ENCODE measurements at regions not wholly inside any gene's neighbourhood (a gene's known extent, or its start where the extent isn't known, plus 50 kb on each side); places are given as distances from the start of the nearest gene placed in this dataset.
"Not testable (repeated sequence)": the region's sequence is repeated elsewhere in the genome, so short reads cannot be mapped to it uniquely, and the experiment has no call there.

DNA sequence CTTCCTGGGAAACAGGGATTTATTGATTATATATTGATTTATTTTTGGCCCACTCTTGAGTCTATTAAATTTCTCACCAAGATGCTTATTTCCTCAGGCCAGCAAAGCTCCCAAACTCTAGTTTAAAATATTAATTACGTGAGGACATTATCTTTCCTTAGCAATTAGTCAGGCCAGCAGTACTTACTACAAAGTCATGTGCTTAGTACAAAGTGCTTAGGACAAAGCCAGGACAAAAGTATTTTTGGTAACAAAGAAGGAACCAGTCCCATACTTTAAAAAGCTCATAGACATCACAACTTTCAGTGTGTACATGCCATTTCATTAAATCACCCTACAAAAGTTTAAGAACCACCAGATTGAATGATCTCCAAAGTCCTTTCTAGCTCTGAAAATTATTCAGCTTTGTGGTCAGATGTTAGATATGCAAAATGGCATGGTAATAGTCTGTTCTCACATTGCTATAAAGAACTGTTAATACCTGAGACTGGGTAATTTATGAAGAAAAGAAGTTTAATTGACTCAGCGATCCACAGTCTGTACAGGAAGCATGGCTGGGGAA lies 94.7 kb upstream of the PWP1 start:
- DNase-seq, result no peak

DNA sequence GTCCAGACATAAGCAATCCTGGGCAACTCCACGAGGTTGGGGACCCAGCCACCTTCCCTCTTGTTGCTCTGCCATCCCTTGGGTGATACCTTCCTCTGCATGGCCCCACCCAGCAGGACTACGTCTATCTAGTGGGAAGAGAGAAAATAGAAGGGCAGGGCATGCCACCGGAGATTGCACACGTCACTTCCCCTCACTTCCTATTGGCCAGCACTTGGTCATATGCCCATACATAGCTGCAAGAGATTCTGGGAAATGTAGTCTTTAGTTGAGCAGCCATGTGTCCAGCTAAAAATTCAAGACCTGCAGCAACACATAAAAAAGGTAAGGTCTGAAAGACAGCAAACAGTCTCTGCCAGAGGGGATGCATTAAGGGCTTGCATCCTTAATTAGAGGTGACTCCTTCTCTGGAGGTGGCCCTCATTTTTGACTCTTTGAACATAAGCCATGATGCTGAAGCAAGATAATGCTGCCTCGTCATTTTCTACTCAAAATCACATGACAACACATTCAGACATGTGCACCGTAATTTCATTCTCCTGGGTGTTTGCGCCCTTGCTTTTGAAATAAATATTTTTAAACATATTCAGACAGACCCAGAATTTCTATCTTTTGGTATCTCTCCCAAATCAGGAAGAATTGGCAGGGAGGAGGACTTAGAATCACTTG lies 91.8 kb upstream of the PWP1 start:
- DNase-seq, result no peak

DNA sequence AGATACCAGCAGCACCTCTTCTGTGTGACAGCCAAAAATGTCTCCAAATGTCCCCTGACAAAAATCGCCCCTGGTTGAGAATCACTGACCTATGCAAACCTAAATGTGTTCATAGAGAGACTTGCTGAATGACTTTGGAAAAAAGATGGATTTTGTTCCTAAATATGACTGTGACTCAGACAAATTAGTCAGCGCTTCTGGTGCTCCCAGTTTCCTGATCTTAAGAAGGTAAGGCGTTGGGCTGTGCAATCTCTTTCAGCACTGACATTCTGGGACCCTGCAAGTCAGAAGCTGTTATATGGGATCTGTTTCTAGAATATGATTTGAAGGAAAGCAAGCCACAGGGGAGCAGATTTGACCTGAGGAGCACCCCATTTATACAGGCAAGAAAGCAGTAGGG lies 90.6 kb upstream of the PWP1 start:
- no peak for DNase-seq

DNA sequence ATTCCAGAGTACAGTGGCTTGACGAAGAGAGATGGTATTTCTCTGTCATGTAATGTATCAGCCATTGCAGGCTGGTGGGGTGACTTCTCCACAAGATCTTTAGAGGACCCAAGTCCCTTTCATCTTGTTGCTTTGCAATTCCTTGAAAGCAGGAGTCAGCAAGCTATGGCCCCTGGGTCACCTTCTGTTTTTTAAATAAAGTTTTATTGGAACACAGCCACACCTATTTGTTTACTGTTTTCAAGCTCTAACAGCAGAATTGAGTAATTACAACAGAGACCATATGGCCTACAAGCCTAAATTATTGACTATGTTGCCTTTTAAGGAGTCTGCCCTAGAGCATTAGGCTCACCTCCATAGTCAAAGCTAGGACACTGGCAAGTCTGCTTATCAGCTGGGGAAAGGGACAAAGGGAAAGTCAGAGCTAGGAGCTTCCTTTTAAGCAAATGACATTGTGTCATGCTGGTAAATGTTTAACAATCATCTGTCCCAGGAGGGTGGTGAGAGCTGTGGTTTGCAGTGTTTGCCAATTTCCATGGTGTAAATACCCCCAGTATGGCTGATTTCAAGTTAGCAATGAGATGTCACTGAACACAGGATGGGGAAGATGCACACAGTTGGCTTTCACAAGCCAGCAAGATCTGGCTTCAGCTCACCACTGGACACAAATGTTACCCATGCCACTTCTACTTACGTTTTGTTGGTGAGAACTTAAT lies 87.7 kb upstream of the PWP1 start:
- DNase-seq, result no peak

DNA sequence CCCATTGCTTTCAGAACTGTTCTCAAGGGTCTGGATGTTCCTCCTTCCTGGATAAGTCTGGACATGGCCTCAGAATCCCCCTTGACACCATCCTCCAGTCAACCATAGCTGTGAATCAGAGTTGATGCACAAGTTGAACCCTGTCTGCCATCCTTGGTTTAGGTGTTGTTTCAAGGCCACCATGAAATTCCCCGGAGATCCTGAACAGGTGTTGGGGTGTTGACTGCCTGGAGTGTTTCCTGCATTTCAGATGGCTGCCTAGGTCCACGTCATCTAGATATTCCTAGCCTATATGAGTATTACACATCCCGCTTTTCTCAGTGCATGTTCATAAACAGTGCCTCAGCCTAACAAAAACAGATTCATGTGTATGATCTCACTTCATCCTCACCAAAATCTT lies 86.7 kb upstream of the PWP1 start:
- no peak for DNase-seq

DNA sequence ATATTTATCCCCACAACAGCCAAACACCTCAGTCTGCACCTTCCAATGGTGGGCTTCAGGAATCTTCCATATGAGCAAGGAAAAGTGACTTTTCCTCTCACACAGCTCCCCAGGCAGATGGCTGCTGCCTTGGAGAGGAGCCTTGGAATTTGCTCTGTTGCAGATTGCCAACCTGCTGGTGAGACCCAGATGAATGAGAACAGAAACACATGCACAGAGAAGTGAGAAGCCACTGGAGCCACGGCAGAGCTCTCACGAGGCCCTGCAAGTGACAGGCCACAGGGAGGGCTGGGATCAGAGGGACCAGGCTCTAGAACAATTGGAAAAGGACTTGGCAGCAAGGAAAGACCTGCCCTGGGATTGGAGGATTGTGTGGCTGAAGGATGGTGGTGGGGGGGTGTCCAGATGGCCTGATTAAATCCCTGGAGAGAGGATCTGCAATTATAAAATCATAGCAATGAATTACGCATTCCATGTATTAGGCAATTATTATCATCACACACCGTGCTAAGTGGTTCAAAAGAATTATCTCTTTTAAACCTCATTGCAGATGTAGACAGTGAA lies 84.9 kb upstream of the PWP1 start:
- no peak for DNase-seq

DNA sequence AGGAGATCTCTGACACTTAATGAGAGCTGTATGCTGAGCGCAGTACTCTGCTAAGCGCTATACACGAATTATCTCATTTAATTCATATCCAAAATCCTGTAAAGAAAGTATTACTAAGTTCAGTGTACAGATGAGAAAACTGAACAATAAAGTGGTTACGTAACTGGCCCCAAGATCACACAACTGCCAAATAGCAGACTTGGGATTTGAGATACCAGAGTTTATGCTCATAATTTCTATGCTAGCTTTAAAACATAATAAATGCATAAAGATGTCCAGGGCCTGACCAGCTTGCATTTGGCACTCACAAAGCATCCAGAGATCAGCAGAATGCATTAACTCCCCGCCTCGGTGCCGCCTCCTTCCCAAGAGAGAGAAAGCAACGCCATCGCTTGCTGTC lies 83.2 kb upstream of the PWP1 start:
- DNase-seq, result no peak

DNA sequence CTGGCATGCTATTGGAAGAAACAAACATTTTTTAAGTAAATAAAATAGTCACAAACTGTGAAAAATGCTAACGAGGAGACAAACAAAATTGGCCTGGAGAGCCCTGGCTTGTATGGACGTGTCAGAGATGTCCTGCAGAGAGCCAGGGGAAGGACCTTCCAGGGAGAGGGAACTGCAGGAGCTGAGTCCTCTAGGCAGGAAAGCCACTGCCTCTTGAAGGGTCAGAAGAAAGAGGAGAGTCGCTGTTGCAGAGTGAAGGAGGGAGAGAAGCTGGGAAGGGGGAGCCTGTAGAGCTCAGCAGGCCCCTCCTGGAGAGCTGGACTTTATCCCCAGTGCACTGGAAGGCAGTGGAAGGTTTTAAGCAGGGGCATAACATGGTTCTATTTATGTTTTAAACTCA lies 80.3 kb upstream of the PWP1 start:
- no peak for DNase-seq

DNA sequence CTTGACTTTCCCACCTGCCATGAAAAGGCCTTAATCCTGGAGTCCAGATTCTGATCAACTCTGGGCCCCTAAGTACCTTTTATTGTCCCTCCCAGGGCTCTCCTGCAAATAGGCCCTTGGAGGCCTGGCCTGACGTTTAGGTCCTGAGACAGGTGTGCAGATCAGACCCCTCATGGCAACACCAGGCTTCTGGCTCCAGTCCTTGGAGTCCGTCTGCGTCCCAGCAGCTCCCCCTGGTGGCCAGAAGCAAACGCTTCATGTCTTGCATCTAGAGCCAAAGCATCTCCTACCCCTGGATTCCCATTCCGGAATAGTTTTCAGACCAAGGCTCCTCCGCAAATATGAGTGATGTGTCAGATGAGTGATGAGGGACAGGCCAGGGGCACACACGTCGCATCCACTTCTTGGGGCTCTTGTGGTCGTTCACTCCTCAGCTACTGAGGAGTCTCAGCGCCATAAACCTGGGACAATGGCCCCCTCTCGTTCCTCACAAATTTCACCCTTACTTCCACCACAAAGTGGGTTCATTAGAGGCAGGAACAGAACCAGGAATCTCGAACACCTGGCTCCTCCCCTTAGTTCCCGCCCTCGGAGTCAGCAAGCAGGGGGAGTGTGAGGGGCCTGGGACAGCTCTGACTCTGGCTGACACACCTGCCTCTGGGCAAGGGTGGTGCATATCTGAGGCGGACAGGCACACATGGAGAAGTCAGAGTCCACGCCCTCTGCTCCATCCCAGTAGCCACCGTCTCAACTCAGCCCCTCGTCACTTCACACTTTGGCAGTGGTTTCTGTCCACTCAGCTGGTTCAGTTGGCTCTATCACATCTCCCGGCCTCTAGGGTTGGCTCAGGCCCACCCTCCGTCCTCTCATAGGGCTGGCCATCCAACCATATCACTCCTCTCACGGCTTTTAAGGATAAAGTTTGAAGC lies 77.9 kb upstream of the PWP1 start:
- peak; percentile 72 for DNase-seq

DNA sequence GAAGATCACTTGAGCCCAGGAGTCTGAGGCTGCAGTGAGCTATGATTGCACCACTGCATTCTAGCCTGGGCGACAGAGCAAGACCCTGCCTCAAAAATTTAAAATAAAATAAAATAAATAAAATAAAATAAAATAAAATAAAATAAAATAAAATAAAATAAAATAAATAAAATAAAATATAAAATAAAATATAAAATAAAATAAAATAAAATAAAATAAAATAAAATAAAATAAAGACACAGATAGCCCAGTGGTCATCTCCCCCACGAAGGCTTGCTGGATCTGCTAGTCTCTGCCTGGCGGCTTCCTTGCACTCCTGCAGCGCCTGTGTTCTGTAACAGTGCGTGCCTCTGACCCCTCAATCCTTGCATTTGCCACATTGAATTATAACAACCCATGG lies 76.8 kb upstream of the PWP1 start:
- DNase-seq, result not testable (repeated sequence)

DNA sequence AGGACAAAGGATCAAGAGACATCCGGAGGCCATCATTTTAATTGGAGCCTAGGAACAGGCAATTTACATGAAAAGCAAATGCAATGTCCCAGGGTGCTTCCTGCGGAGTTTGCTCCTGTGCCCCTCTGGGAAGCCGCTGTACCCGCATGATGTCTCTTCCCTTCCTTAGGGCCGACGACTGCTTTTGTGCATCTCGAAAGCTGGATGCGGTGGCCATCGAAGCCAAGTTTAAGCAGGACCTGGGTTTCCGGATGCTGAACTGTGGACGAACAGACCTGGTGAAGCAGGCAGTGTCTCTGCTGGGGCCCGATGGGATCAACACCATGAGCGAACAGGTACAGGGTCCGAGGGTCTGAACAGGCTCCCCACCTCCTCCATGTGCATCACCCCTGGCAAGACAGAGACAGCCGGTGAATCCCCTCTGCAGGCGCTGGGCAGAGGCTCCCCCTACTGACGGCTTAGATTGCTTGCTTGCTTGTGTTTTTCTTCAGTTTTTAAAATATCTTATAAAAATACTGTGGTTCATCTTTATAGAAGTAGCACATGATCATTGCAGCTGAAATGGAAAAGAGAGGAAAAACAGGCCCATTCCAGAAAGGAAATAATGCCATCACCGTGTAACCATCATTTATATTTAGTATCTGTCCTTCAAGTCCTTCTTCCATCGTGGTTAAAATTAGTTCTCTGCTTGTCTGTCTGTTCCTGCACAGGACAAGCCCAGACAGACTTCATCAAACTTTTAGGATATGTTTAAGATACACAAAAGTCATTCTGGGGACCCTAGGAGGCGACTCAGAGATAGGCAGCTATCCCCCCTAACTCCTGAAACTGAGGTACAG lies 75.4 kb upstream of the PWP1 start:
- DNase-seq, result no peak

DNA sequence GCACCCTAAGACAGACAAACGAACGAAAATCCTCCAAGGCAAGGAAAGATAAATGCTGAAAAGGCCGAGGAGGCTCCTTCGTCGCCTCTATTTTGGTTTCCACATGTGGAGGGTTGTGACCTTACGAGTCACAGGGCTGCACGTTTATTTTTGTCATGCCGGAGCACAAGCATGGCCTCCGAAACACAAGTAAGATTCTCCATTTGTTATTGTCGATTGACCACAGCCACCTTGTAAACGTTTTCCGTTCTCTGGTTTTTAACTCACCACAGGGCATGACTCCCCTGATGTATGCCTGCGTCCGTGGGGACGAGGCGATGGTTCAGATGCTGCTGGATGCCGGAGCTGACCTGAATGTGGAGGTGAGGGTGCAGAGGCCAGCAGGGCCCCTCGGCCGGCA lies 73.1 kb upstream of the PWP1 start:
- no peak for DNase-seq

DNA sequence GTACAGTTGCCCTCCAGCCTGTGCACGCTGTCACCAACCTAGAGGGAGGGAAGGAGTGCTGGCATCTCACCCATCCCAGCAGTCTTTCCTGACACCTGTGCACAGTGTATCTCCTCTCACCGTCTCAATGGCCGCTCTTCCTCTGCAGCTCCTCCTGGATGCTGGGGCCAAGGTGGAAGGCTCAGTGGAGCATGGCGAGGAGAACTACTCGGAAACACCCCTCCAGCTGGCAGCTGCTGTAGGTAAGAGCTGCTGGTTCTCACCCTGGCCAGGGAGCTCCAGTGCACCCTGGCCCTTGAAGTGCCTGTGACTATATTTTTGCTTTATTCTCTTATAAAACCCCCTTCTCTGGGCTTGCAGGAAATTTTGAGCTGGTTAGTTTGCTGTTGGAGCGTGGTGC lies 68.7 kb upstream of the PWP1 start:
- no peak for DNase-seq

DNA sequence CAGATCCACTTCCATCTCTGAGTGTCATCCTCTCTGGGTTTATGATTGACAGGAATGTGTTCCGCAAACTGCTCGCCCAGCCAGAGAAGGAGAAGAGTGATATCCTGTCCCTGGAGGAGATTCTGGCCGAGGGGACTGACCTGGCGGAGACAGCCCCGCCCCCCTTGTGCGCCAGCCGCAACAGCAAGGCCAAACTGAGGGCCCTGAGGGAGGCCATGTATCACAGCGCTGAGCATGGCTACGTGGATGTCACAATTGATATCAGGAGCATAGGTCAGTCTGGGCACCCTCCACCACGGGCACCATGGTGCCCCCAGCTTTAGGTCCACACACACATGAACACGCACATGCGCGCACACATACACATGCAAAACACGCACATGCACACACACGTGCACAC lies 67.5 kb upstream of the PWP1 start:
- no peak for DNase-seq

DNA sequence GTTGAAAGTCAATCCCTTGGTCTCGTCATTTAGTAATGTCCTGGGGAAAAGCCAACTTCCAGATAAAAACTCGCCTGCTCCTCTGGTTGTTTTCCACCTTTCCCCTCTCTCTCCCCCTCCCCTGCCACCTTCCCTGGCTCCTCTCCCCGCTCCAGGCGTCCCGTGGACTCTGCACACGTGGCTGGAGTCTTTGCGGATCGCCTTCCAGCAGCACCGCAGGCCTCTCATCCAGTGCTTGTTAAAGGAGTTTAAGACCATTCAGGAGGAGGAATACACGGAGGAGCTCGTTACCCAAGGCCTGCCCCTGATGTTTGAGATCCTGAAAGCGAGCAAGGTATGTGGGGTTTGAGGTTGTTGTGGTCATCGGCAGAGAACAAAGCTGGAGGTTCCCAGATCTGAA lies 65.8 kb upstream of the PWP1 start:
- no peak for DNase-seq

DNA sequence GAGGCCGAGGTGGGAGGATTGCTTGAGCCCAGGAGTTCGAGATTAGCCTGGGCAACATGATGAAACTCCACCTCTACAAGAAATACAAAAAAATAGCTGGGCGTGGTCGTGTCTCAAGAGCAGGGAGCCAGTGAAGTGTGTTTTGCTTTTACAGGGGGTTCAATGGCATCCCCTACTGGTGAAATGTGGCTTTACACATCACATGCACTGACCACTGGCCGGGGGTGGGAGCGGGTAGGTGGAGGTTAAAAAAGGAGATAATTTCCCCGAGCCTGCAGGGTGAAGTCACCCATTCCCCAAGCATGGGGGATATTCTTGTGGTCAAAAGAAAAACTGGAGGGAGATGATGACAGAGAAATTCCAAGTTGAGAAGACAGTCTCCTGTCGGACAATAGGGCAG lies 63.6 kb upstream of the PWP1 start:
- no peak for DNase-seq

DNA sequence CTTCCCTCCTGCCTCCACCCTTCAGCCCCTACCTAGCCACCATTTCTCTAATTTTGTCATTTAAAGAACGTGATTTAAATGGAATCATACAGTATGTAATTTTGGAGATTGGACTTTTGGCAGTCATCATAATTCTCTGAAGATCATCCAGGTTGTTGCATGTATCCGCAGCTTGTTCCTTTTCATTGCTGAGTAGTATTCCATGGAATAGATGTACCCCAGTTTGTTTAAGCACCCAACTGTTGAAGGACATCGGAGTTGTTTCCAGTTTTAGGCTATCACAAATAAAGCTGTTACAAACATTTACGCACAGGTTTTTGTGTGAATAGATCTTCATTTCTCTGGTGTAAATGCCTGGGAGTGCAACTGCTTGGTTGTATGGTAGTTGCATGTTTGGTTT lies 61.1 kb upstream of the PWP1 start:
- no peak for DNase-seq

DNA sequence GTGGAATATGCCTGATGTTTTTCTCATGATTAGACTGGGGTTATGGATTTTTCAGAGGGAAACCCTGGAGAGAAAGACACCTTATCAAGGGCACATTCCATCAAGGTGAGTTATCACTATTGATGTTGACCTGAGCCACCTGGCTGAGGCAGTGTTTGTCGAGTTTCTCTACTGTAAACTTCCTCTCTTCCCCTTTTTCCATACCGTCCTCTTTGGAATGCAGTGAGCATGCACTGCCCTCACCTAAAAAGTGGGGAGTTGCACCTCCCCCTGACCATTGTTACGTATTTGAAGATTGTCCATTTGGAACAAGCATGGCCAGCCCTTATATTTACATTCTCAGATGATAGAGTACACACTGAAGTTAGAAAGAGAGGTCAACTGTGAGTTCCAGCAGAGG lies 53.9 kb upstream of the PWP1 start:
- no peak for DNase-seq

DNA sequence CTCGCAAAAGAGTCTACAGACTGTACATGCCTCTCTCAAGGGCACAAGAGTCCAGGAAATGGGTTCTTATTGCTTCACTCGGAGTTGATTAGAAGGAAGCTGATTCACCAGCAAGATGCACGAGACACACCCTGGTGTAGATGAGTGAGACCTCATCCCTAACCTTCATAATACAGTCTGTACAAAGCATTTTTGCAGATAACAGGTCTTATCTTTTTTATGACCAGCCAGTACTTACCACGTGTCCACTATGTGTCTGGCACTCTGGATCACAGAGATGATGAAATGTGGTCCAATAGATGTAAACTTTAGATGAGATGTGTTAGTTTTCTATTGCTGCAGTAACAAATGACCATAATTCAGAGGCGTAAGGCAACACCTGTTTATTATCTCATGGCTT lies 53.4 kb upstream of the PWP1 start:
- no peak for DNase-seq

DNA sequence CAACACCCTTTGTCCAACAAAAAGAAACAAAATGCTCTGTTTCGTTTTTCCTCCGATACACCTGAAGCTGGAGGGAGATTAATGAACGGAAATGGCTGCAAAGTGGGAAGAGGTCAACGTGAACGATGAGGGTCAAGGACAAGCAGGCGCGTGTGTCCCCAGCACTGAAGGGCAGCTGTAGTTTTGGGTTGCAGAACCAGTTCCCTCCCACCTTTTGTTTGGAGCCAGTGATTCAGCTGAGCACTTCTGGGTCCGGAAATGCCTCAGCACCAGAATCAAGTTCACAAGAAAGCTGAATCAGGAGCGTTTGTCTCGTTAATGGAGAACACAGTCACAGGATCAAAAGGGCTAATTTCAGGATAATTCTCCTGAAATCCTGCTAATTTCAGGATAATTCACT lies 51.1 kb upstream of the PWP1 start:
- no peak for DNase-seq

DNA sequence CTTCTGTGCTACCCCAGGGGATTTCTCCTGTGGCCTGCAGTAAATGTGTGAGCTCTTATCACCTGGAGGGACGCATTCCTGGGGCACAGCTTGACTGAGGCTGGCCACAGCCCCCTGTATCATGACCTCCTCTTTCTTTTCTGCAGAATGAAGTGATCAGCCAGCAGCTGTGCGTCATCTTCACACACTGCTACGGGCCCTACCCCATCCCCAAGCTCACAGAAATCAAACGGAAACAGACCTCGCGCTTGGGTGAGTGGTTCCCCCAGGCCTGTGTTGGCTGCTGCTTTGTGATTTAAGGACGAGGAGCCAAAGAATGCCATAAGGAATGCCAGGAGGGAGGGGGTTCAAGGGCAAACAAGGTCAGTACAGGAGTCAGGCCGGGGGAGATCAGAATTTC lies 50.5 kb upstream of the PWP1 start:
- peak; percentile 13 for DNase-seq
